ENCODE measurements at regions not wholly inside any gene's neighbourhood (a gene's known extent, or its start where the extent isn't known, plus 50 kb on each side); places are given as distances from the start of the nearest gene placed in this dataset.

DNA sequence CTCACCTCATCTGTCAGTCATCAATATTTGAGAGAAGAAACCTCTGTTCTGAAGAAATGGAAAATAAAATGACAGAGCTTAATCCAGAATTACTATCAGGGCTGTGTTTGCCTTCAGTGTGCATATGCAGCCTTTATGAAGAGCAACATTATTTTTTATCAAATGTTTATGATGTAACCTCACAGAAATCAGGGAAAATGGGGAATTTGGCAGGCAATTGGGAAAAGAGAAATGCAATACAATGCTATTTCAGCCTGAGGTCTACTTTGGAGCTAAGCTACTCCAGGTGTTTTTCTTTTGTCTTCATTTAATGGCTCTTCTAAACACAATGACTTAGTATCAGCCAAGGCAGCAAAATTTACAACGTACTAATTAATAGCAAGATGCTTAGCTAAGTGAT is 241.1 kb upstream of the TET2 start:
- Histone ChIP-seq H3K4me1 (no peaks in the 10 kb centered on the region), H3K27me3 (replicated peaks; ENCODE audit: control insufficient read depth, insufficient read depth, low read length) (no peaks in the 10 kb centered on the region), H3K9me3 (no peaks in the 10 kb centered on the region), H3K4me3 (ENCODE audit: low read depth, low read length) (no peak overlapping the region), H3K36me3 (ENCODE audit: control insufficient read depth, insufficient read depth, low read length) (no peaks in the 10 kb centered on the region)
- intact Hi-C loops (cut with micrococcal nuclease; ENCODE audit: unreplicated experiment) = loop anchor here (10.0 kb wide), 1 partner anchor 569 kb away; the partner anchor contains the start of gene PPA2
- BruUV-seq (replicated peaks) = no TSS peak
- TF ChIP-seq, protein P1, sequence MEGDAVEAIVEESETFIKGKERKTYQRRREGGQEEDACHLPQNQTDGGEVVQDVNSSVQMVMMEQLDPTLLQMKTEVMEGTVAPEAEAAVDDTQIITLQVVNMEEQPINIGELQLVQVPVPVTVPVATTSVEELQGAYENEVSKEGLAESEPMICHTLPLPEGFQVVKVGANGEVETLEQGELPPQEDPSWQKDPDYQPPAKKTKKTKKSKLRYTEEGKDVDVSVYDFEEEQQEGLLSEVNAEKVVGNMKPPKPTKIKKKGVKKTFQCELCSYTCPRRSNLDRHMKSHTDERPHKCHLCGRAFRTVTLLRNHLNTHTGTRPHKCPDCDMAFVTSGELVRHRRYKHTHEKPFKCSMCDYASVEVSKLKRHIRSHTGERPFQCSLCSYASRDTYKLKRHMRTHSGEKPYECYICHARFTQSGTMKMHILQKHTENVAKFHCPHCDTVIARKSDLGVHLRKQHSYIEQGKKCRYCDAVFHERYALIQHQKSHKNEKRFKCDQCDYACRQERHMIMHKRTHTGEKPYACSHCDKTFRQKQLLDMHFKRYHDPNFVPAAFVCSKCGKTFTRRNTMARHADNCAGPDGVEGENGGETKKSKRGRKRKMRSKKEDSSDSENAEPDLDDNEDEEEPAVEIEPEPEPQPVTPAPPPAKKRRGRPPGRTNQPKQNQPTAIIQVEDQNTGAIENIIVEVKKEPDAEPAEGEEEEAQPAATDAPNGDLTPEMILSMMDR (IDR thresholded peaks at IDR 0.05; ENCODE audit: insufficient read depth in 1 of 2, low read depth in 1 of 2, low read length in 1 of 2, severe bottlenecking in 1 of 2, unreplicated experiment in 1 of 2) = no peak
- no peak for DNase-seq
- Mint-ChIP-seq H3K4me1 (ENCODE audit: low read depth, unreplicated experiment) (no peaks in the 10 kb centered on the region), H3K4me3 (ENCODE audit: unreplicated experiment) (no peak overlapping the region), H3K9me3 (ENCODE audit: unreplicated experiment) (no peaks in the 10 kb centered on the region), H3K27ac (ENCODE audit: unreplicated experiment) (no peak overlapping the region), H3K27me3 (ENCODE audit: insufficient read depth, unreplicated experiment) (peaks cover 11% of the 10 kb centered on the region), H3K36me3 (ENCODE audit: insufficient read depth, unreplicated experiment) (no peaks in the 10 kb centered on the region)
- POLR2A ChIA-PET = no interaction called here
- CTCF ChIA-PET = no interaction called here

DNA sequence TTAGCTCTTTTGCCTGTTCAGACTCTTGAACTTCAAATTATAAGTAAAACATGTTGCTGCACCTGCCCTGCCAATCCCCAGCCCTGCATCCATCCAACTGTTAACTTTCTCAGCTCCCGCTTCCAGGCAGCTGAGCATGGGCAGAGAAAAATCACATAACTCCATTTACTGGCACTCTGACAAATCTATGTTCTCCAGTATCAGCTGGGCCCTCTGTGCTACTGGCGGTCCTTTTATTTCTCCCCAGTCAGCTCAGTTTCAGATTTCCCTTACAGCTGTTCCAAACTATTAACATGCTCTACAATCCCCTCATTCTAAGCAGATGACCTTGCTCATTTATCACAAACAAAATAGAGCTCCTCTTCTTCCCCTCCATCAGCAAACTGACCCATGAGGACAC is 240.4 kb upstream of the TET2 start:
- Histone ChIP-seq H3K36me3 (ENCODE audit: control insufficient read depth, insufficient read depth, low read length) (no peaks in the 10 kb centered on the region), H3K9me3 (no peaks in the 10 kb centered on the region), H3K4me1 (no peaks in the 10 kb centered on the region), H3K4me3 (ENCODE audit: low read depth, low read length) (no peak overlapping the region), H3K27me3 (replicated peaks; ENCODE audit: control insufficient read depth, insufficient read depth, low read length) (no peaks in the 10 kb centered on the region)
- POLR2A ChIA-PET = no interaction called here
- DNase-seq = no peak
- Mint-ChIP-seq H3K4me1 (ENCODE audit: low read depth, unreplicated experiment) (no peaks in the 10 kb centered on the region), H3K9me3 (ENCODE audit: unreplicated experiment) (no peaks in the 10 kb centered on the region), H3K4me3 (ENCODE audit: unreplicated experiment) (no peak overlapping the region), H3K36me3 (ENCODE audit: insufficient read depth, unreplicated experiment) (no peaks in the 10 kb centered on the region), H3K27me3 (ENCODE audit: insufficient read depth, unreplicated experiment) (peaks cover 14% of the 10 kb centered on the region), H3K27ac (ENCODE audit: unreplicated experiment) (no peak overlapping the region)
- intact Hi-C loops (cut with micrococcal nuclease; ENCODE audit: unreplicated experiment) = loop anchor here (10.0 kb wide), 1 partner anchor 569 kb away; the partner anchor contains the start of gene PPA2
- BruUV-seq (replicated peaks) = no TSS peak
- CTCF ChIA-PET = no interaction called here
- TF ChIP-seq, protein P1 (IDR thresholded peaks at IDR 0.05; ENCODE audit: insufficient read depth in 1 of 2, low read depth in 1 of 2, low read length in 1 of 2, severe bottlenecking in 1 of 2, unreplicated experiment in 1 of 2) = no peak

DNA sequence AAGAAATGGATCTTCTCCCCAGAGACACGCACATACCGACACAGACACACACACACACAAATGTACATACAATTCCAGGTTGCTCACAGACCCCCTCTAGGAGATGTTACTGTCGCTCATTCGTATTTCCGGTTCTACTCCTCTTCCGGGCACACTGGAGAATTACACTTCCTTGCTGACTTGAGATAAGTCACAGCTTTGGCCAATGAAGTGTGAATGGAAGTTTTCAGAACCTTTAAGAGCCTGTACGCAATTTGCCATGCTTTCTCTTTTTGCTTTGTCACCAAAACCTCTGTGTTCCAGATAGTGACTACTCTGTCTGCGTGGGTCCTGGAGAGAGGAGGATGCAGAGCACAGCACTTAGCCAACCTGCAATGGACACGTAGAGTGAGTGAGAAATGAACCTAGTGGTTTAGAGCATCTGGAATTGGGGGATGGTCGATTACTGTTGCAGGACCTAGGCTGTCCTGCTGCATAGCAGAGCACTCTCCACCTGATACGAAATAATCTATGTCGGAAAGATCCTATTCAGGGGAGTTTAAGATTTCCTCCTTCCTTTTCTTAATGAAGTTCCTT is 239.5 kb upstream of the TET2 start:
- no TSS peak for BruUV-seq (replicated peaks)
- H3K9me3 ChIP-seq = no peaks in the 10 kb centered on the region
- H3K36me3 ChIP-seq (ENCODE audit: control insufficient read depth, insufficient read depth, low read length) = no peaks in the 10 kb centered on the region
- no peak overlapping the region for H3K4me3 ChIP-seq (ENCODE audit: low read depth, low read length)
- Mint-ChIP-seq H3K4me1 (ENCODE audit: low read depth, unreplicated experiment) (no peaks in the 10 kb centered on the region), H3K4me3 (ENCODE audit: unreplicated experiment) (no peak overlapping the region), H3K27ac (ENCODE audit: unreplicated experiment) (no peak overlapping the region), H3K27me3 (ENCODE audit: insufficient read depth, unreplicated experiment) (peaks cover 15% of the 10 kb centered on the region), H3K36me3 (ENCODE audit: insufficient read depth, unreplicated experiment) (no peaks in the 10 kb centered on the region), H3K9me3 (ENCODE audit: unreplicated experiment) (no peaks in the 10 kb centered on the region)
- H3K4me1 ChIP-seq = no peaks in the 10 kb centered on the region
- TF ChIP-seq, protein P1 (IDR thresholded peaks at IDR 0.05; ENCODE audit: insufficient read depth in 1 of 2, low read depth in 1 of 2, low read length in 1 of 2, severe bottlenecking in 1 of 2, unreplicated experiment in 1 of 2) = no peak
- ChIA-PET POLR2A (no interaction called here), CTCF (no interaction called here)
- no peaks in the 10 kb centered on the region for H3K27me3 ChIP-seq (replicated peaks; ENCODE audit: control insufficient read depth, insufficient read depth, low read length)
- DNase-seq = no peak
- intact Hi-C loops (cut with micrococcal nuclease; ENCODE audit: unreplicated experiment) = loop anchor here (10.0 kb wide), 1 partner anchor 568 kb away; the partner anchor contains the start of gene PPA2

All from Caco-2 (cell line).